MCF 10A (cell line): ENCODE measurements at regions not wholly inside any gene's neighbourhood (a gene's known extent, or its start where the extent isn't known, plus 50 kb on each side); places are given as distances from the start of the nearest gene placed in this dataset.

ENCODE experiments used
- BruUV-seq: library from RNA; stranded (reverse); fragments of 400-500 nt; replicated peaks from 2 replicates; lab custom pipeline; 2021; lab: Mats Ljungman, UMichigan
- CTCF ChIA-PET: fragments of 300-600 bp; sonication (Branson Sonifier 250); formaldehyde crosslinking; extraction: SDS; loops from one replicate; lab custom pipeline; 2021; ENCODE audit warnings: antibody characterized with exemption, inconsistent platforms; lab: Yijun Ruan, JAX
- POLR2A ChIA-PET: fragments of 300-600, 350-650 bp; sonication (Branson Sonifier 250); formaldehyde crosslinking; extraction: SDS; loops from one replicate; lab custom pipeline; 2020; ENCODE audit warnings: antibody characterized with exemption, inconsistent platforms; lab: Yijun Ruan, JAX
- DNase-seq: peaks from one replicate; pipeline ENCODE4 v3.0.0-alpha.2; 2018; ENCODE audit not compliant: unreplicated experiment
- H3K27ac Mint-ChIP-seq: one replicate; pipeline ENCODE4 v1.8.0; 2022; ENCODE audit warnings: mild to moderate bottlenecking, low read depth, mixed read lengths; ENCODE audit not compliant: unreplicated experiment
- H3K27me3 Mint-ChIP-seq: one replicate; pipeline ENCODE4 v1.8.0; 2022; ENCODE audit warnings: mixed read lengths; ENCODE audit not compliant: insufficient read depth, unreplicated experiment
- H3K36me3 Mint-ChIP-seq: one replicate; pipeline ENCODE4 v1.8.0; 2022; ENCODE audit warnings: mild to moderate bottlenecking, moderate library complexity, mixed read lengths; ENCODE audit not compliant: insufficient read depth, unreplicated experiment
- H3K4me1 Mint-ChIP-seq: one replicate; pipeline ENCODE4 v1.8.0; 2022; ENCODE audit warnings: mixed read lengths; ENCODE audit not compliant: insufficient read depth, unreplicated experiment
- H3K4me3 Mint-ChIP-seq: one replicate; pipeline ENCODE4 v1.8.0; 2022; ENCODE audit warnings: mild to moderate bottlenecking, moderate library complexity, mixed read lengths; ENCODE audit not compliant: unreplicated experiment
- H3K9me3 Mint-ChIP-seq: one replicate; pipeline ENCODE4 v1.8.0; 2022; ENCODE audit warnings: mixed read lengths; ENCODE audit not compliant: unreplicated experiment
- intact Hi-C: fragments of 100-400 bp; cut with micrococcal nuclease; formaldehyde crosslinking; loops from 2 replicates; pipeline ENCODE4 v1.14.1; 2022
- TF ChIP-seq, protein P1 (sequence below): fragments of 200-600 bp; IDR thresholded peaks from one replicate; pipeline ENCODE4 v1.8.0; 2022; ENCODE audit warnings: antibody characterized with exemption, mild to moderate bottlenecking; ENCODE audit not compliant: unreplicated experiment

DNA sequence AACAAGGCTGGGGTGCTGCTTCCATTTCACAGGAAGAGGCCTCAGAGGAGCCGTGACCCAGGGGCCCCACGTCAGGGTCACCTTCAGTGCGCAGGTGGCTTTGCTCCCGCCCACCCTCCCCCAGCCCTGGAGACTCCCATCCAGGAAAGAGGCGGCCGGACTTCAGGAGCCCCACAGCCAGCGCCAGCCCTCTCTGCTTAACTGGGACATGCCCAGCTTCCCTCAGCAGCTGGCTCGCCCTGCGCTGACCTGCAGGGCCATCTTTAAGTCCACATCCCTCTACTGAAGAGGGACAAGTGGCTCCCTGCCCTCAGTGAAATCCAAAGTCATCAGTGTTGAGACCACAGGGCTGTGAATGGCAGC, 141.9 kb upstream of the PPP2R2D start:
- no peak overlapping the region for H3K4me3 Mint-ChIP-seq
- H3K4me1 Mint-ChIP-seq = no peaks in the 10 kb centered on the region
- TF ChIP-seq, protein P1, sequence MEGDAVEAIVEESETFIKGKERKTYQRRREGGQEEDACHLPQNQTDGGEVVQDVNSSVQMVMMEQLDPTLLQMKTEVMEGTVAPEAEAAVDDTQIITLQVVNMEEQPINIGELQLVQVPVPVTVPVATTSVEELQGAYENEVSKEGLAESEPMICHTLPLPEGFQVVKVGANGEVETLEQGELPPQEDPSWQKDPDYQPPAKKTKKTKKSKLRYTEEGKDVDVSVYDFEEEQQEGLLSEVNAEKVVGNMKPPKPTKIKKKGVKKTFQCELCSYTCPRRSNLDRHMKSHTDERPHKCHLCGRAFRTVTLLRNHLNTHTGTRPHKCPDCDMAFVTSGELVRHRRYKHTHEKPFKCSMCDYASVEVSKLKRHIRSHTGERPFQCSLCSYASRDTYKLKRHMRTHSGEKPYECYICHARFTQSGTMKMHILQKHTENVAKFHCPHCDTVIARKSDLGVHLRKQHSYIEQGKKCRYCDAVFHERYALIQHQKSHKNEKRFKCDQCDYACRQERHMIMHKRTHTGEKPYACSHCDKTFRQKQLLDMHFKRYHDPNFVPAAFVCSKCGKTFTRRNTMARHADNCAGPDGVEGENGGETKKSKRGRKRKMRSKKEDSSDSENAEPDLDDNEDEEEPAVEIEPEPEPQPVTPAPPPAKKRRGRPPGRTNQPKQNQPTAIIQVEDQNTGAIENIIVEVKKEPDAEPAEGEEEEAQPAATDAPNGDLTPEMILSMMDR = no peak
- ChIA-PET POLR2A (no interaction called here), CTCF (no interaction called here)
- H3K9me3 Mint-ChIP-seq = peaks cover 27% of the 10 kb centered on the region
- H3K27ac Mint-ChIP-seq = no peak overlapping the region
- peaks cover 15% of the 10 kb centered on the region for H3K27me3 Mint-ChIP-seq
- no TSS peak for BruUV-seq
- intact Hi-C loops = no loop called here
- no peak for DNase-seq
- H3K36me3 Mint-ChIP-seq = no peaks in the 10 kb centered on the region

- peaks cover 32% of the 10 kb centered on the region for H3K9me3 Mint-ChIP-seq
- TF ChIP-seq, protein P1 = no peak
- H3K27ac Mint-ChIP-seq = no peak overlapping the region
- no peak overlapping the region for H3K4me3 Mint-ChIP-seq
- CTCF ChIA-PET = interaction anchor here (0.6 kb wide), 1 partner anchor 162 kb away, joined by 3 read pairs; no protein-coding TSS in a partner anchor
- H3K36me3 Mint-ChIP-seq = no peaks in the 10 kb centered on the region
- POLR2A ChIA-PET = no interaction called here
- peaks cover 15% of the 10 kb centered on the region for H3K27me3 Mint-ChIP-seq
- no peaks in the 10 kb centered on the region for H3K4me1 Mint-ChIP-seq
- no TSS peak for BruUV-seq
- intact Hi-C loops = no loop called here
- DNase-seq = no peak
Measured at GRCh38 chr10:131759347-131759746, 141.5 kb upstream of the PPP2R2D start.

GRCh38 chr10:131760416-131761166, 140.2 kb upstream of the PPP2R2D start:
- H3K4me3 Mint-ChIP-seq = no peak overlapping the region
- ChIA-PET CTCF (no interaction called here), POLR2A (interaction anchor here (0.6 kb wide), 1 partner anchor 224 kb away, joined by 4 read pairs; no protein-coding TSS in a partner anchor)
- no peak overlapping the region for H3K27ac Mint-ChIP-seq
- BruUV-seq = no TSS peak
- no peaks in the 10 kb centered on the region for H3K4me1 Mint-ChIP-seq
- intact Hi-C loops = no loop called here
- no peaks in the 10 kb centered on the region for H3K36me3 Mint-ChIP-seq
- TF ChIP-seq, protein P1 = no peak
- peaks cover 36% of the 10 kb centered on the region for H3K9me3 Mint-ChIP-seq
- no peak for DNase-seq
- peaks cover 15% of the 10 kb centered on the region for H3K27me3 Mint-ChIP-seq

- ChIA-PET POLR2A (no interaction called here), CTCF (no interaction called here)
- TF ChIP-seq, protein P1 = no peak
- H3K4me1 Mint-ChIP-seq = no peaks in the 10 kb centered on the region
- DNase-seq = no peak
- intact Hi-C loops = no loop called here
- peaks cover 15% of the 10 kb centered on the region for H3K27me3 Mint-ChIP-seq
- no peak overlapping the region for H3K4me3 Mint-ChIP-seq
- BruUV-seq = no TSS peak
- H3K9me3 Mint-ChIP-seq = peaks cover 43% of the 10 kb centered on the region
- H3K36me3 Mint-ChIP-seq = no peaks in the 10 kb centered on the region
- no peak overlapping the region for H3K27ac Mint-ChIP-seq
Measured at GRCh38 chr10:131762789-131763696, 137.8 kb upstream of the PPP2R2D start.
